ENCODE measurements at regions not wholly inside any gene's neighbourhood (a gene's known extent, or its start where the extent isn't known, plus 50 kb on each side); places are given as distances from the start of the nearest gene placed in this dataset.

DNA sequence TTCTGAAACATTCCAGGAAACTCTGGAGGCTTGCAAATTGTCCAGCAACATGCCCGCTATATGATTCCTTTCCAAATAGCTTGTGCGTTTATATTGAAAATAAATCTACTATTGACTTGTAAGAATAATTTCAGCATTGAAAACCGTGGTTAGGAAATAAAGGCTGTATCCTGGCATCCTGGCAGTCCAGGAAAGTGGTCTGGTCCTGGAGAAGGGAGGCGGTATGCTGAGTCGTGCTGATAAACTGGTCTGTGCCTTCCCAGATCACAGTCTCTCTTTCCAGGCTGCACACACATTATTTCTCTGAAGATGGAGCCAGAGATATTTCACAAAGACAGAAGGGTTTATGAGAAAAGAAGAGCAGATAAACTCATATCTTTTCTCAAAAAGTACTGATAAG is 350.1 kb upstream of the COBL start:
- Mint-ChIP-seq H3K9me3 (ENCODE audit: low read depth) (peaks cover 8% of the 10 kb centered on the region), H3K27ac (ENCODE audit: unreplicated experiment) (no peak overlapping the region), H3K4me3 (ENCODE audit: unreplicated experiment) (no peak overlapping the region), H3K4me1 (ENCODE audit: low read depth) (no peaks in the 10 kb centered on the region), H3K36me3 (ENCODE audit: low read depth) (no peaks in the 10 kb centered on the region), H3K27me3 (ENCODE audit: low read depth) (no peaks in the 10 kb centered on the region)
- TF ChIP-seq, protein P1, sequence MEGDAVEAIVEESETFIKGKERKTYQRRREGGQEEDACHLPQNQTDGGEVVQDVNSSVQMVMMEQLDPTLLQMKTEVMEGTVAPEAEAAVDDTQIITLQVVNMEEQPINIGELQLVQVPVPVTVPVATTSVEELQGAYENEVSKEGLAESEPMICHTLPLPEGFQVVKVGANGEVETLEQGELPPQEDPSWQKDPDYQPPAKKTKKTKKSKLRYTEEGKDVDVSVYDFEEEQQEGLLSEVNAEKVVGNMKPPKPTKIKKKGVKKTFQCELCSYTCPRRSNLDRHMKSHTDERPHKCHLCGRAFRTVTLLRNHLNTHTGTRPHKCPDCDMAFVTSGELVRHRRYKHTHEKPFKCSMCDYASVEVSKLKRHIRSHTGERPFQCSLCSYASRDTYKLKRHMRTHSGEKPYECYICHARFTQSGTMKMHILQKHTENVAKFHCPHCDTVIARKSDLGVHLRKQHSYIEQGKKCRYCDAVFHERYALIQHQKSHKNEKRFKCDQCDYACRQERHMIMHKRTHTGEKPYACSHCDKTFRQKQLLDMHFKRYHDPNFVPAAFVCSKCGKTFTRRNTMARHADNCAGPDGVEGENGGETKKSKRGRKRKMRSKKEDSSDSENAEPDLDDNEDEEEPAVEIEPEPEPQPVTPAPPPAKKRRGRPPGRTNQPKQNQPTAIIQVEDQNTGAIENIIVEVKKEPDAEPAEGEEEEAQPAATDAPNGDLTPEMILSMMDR (IDR thresholded peaks at IDR 0.05), result no peak
- DNase-seq (ENCODE audit: low spot score), result no peak

DNA sequence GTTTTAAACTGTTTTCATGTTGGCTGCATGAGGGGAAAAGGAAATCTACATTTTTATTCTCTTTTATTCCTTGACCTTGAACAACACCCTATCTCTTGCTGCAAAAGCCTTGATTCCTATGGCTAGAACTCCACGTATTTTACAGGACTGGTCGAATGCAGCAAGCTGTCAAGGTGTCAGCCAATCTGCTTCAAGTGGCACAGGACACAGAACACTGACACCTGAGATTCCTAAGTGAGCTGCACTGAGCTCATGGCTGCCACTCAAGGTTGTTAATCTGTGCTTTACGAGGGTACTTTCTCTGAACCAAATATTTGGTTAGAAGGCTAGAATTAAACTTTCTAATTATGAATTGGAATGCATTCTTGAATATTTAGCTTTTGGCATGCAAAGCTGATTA is 349.7 kb upstream of the COBL start:
- Mint-ChIP-seq H3K27me3 (ENCODE audit: low read depth) (no peaks in the 10 kb centered on the region), H3K4me3 (ENCODE audit: unreplicated experiment) (no peak overlapping the region), H3K4me1 (ENCODE audit: low read depth) (no peaks in the 10 kb centered on the region), H3K36me3 (ENCODE audit: low read depth) (no peaks in the 10 kb centered on the region), H3K27ac (ENCODE audit: unreplicated experiment) (no peak overlapping the region), H3K9me3 (ENCODE audit: low read depth) (peaks cover 8% of the 10 kb centered on the region)
- DNase-seq (ENCODE audit: low spot score), result no peak
- TF ChIP-seq, protein P1 (IDR thresholded peaks at IDR 0.05), result no peak

DNA sequence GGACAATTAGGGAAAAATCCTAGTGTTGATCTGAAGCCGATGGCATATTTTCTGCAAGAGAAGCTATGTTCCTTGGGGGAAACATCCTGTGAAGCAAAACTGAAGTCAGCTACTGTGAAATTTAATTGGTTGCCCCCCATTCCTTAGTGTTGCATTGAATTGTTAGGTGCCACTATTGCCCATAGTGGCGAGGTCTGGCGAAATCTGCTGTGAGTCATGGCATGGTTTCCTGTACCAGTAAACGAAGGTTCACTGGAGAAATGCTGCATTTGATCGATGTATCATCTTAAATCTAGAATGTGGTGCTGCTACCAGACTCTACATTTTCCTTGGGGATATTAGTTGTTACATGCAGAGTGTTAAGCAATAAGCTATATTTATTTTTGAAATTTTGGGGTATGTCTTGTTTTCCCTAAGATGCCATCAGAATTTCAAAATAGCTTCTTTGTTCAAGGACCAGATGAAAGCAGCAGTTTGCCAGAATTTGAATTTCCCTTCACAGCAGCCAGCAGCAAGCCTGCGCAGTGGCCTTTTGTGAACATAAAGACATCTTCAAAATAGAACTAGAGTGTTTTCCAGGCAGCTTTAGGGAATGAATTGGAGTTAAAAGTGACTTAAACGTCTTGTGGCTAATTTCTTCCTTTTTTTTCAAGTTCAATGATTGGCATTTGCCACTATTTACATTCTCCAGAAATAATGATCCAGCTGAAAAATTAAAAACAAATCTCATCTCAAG is 348.6 kb upstream of the COBL start:
- H3K4me1 Mint-ChIP-seq (ENCODE audit: low read depth), result no peaks in the 10 kb centered on the region
- TF ChIP-seq, protein P1 (IDR thresholded peaks at IDR 0.05), result no peak
- no peaks in the 10 kb centered on the region for H3K36me3 Mint-ChIP-seq (ENCODE audit: low read depth)
- H3K9me3 Mint-ChIP-seq (ENCODE audit: low read depth), result peaks cover 2% of the 10 kb centered on the region
- no peak overlapping the region for H3K27ac Mint-ChIP-seq (ENCODE audit: unreplicated experiment)
- no peaks in the 10 kb centered on the region for H3K27me3 Mint-ChIP-seq (ENCODE audit: low read depth)
- no peak for DNase-seq (ENCODE audit: low spot score)
- H3K4me3 Mint-ChIP-seq (ENCODE audit: unreplicated experiment), result no peak overlapping the region

DNA sequence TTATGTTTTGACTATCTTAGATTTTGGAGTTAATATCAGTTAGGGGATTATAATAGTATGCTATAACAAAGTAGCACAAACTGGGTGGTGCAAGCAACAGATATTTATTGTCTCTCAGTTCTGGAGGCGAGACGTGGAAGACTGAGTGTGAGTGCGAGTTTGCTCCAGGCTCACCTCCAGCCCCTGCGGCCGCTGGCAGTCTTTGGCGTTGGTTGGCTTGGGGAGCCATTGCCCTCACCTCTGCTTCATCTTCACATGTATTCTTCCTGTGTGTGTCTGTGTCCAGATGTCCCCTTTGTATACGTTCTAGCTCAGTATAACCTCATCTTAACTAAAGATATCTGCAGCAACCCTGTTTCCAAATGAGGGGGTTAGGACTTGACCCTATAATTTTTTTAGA is 343.9 kb upstream of the COBL start:
- DNase-seq (ENCODE audit: low spot score), result no peak
- no peaks in the 10 kb centered on the region for H3K4me1 Mint-ChIP-seq (ENCODE audit: low read depth)
- H3K36me3 Mint-ChIP-seq (ENCODE audit: low read depth), result no peaks in the 10 kb centered on the region
- no peak overlapping the region for H3K27ac Mint-ChIP-seq (ENCODE audit: unreplicated experiment)
- no peaks in the 10 kb centered on the region for H3K9me3 Mint-ChIP-seq (ENCODE audit: low read depth)
- no peak overlapping the region for H3K4me3 Mint-ChIP-seq (ENCODE audit: unreplicated experiment)
- TF ChIP-seq, protein P1 (IDR thresholded peaks at IDR 0.05), result no peak
- H3K27me3 Mint-ChIP-seq (ENCODE audit: low read depth), result no peaks in the 10 kb centered on the region

DNA sequence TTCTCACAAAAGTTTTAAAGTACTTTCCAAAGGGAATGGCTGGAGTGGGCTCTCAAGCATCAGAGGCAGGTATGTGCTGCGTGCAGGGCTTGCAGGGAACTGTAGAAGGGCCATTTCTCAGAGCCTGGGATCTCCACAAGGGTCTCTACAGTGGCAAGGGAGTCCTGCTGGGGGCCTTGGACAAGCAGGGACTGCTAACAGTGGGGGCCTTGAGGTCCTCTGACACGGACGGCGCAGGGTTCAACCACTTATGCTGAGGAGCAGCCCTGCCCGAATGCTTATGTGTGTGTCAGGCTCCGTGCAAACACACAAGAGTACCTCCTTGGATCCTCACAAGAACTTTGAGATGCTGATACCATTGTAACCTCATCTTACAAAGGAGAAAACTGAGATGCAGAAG is 342.1 kb upstream of the COBL start:
- Mint-ChIP-seq H3K27me3 (ENCODE audit: low read depth) (no peaks in the 10 kb centered on the region), H3K9me3 (ENCODE audit: low read depth) (no peaks in the 10 kb centered on the region), H3K4me1 (ENCODE audit: low read depth) (no peaks in the 10 kb centered on the region), H3K36me3 (ENCODE audit: low read depth) (no peaks in the 10 kb centered on the region), H3K4me3 (ENCODE audit: unreplicated experiment) (no peak overlapping the region), H3K27ac (ENCODE audit: unreplicated experiment) (no peak overlapping the region)
- DNase-seq (ENCODE audit: low spot score), result no peak
- TF ChIP-seq, protein P1 (IDR thresholded peaks at IDR 0.05), result no peak

All from chondrocyte (in vitro differentiated cells).